HG02870 (cell line): ENCODE measurements at regions not wholly inside any gene's neighbourhood (a gene's known extent, or its start where the extent isn't known, plus 50 kb on each side); places are given as distances from the start of the nearest gene placed in this dataset.
"Not testable (repeated sequence)": the region's sequence is repeated elsewhere in the genome, so short reads cannot be mapped to it uniquely, and the experiment has no call there.

Experiments used
- ATAC-seq: cut with Tn5 transposase; IDR thresholded peaks from one replicate; pipeline ENCODE4 v1.9.1; 2021; ENCODE audit warnings: mild to moderate bottlenecking, moderate library complexity; ENCODE audit not compliant: unreplicated experiment

- ATAC-seq: no peak
Observed at GRCh38 chr5:14054965-14055963, 87.9 kb upstream of the TRIO start.

DNA sequence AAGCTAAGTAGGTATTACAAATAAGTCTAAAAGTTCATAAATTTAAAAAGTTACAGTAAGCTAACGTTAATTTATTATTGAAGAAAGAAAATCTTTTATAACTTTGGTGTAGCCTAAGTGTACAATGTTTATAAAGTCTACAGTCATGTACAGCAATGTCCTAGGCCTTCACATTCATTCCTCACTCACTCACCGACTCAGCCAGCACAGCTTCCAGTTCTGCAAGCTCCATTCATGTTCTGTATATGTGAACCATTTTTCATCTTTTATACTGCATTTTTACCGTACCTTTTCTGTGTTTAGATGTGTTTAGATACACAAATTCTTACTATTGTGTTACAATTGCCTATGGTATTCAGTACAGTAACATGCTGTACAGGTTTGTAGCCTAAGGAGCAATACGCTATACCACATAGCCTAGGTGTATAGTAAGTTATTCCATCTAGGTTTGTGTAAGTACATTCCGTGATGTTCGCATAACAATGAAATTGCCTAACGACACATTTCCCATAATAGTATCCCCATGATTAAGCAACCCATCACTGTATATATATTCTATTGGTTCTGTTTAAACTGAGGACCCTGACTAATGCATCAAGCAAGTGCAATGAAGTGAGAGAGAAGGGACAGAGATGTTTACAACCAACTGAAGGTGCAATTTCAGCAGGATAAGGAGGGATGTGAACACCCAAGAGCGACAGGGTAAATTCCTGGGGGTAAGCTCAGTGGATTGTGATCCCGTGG lies 88.9 kb upstream of the TRIO start:
- no peak for ATAC-seq

DNA sequence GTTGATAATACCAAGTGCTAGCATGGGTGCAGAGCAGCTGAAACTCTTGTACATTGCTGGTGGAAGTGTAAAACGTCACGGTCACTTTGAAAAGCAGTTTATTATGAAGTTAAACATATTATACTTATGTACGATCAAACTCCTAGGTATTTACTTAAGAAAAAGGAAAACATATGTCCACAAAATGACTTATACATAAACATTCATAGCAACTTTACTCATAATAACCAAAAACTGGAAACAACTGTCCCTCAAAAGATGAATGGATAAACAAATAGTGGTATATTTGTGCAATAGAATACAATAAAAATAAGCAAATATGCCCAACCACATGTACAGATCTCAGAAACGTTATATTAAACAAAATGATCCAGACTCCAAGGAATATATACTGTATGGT lies 92.3 kb upstream of the TRIO start:
- ATAC-seq: no peak

- no peak for ATAC-seq
Observed at GRCh38 chr5:14048434-14048833, 94.7 kb upstream of the TRIO start.

GRCh38 chr5:14041528-14042192 lies 97.2 kb upstream of the DNAH5 start:
- ATAC-seq: no peak

- ATAC-seq: no peak
Observed at GRCh38 chr5:14040542-14040941, 96.1 kb upstream of the DNAH5 start.

GRCh38 chr5:14039576-14039975 lies 95.1 kb upstream of the DNAH5 start:
- ATAC-seq: no peak

DNA sequence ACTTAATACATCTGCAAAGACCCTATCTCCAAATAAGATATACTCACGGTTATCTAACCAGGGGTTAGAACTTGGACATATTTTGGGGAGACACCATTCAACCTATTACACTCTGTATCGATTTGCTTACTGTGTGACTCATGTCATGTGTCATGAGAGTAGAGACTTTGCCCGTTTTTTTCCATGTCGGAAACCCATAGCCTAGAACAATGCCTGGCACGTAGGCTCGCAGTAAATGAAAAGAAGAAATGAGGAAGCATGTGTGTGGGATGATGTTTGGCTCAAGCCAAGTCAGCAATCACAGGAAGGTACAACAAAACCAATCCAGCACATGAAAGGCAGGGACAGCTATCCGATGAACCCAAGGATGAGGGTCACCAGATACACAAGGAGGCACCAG lies 94.6 kb upstream of the DNAH5 start:
- ATAC-seq: no peak

GRCh38 chr5:14038341-14038959 lies 94.0 kb upstream of the DNAH5 start:
- no peak for ATAC-seq

DNA sequence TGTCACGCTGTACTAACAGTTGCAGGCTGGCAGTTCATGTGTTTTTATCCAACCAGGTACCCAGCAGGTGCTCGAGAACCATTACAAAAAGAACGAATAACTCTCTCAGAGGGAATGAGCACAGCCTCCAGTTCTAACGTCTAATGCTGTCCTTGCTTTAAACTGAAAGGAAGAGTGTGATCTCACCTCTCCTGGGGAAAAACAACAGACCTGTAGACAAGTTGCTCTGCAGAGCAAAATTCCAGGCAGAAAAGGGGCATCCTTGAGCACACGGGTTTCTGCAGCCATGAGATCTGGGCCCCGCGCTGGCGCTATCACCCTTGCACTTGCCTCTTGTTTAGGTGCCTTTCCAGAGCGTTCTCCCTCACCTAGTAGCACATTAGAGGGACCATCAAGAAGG lies 92.5 kb upstream of the DNAH5 start:
- no peak for ATAC-seq

DNA sequence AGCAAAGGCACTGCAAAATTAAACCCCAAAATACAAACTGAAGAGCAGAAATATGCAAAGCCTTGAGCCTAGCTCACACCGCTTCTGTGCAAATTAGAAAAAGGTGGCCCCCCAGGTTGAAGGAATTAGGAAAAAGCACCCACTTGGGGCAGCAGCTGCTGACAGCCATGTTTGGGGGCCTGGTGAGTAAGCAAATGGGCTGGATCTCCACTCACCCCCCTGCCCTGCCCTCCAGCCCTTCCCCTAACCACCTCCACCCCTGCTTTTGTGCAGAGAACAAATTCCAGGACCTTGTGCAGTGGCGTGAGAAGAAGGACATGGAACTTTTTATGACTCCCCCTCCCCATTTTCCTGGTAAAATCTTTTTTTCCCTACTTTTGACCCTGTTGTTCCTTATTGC lies 92.0 kb upstream of the DNAH5 start:
- ATAC-seq: no peak

DNA sequence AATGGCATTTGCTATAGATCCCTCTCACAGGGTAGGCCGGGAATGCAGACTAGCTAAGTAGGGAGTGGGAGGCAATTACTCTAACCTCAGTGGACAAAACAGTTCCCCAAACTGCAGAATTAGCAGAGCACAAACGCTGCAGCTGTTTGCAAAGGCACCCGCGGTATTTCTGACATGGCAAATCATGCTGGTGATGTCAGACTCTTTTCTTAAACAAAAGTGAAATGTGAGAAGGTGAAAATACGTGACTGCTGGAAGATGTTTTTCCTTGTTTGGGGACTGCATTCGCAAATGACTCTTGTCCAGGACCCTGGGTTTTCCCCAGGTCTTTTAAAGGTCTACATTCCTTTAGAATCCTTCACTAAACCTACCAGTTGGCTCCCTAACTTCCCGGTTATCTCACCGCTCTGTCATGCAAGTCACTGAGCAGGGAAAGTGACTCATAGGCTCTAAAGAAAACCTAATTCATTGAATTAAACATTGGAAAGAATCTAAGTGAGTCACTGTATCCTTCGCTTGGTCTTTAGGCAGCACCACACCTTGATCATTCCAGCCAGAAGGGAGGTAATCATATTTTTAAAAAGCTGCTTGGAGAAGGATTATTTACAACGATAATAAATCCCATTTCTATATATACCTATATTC lies 91.5 kb upstream of the DNAH5 start:
- peak; percentile 57 for ATAC-seq

DNA sequence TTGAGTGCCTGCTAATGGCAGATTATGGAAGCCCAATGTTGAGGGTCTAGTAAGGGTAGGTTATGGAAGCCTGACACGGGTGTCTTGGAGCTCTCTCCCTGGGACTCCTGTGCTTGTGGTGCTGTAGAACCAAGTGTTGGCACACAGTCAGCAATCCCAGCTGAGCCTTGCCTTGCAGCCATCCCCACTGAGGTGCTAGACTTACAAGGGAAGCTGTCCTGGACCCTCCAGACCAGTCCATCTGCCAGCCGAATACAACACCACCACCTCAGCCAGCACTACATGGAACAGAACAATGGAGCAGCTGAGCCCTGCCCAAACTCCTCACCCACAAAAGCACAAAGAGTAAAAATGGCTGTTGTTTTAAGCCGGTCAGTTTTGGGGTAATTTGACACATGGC lies 90.5 kb upstream of the DNAH5 start:
- ATAC-seq: no peak

- no peak for ATAC-seq
Observed at GRCh38 chr5:14032918-14033317, 88.4 kb upstream of the DNAH5 start.

- no peak for ATAC-seq
Observed at GRCh38 chr5:14028938-14029584, 84.6 kb upstream of the DNAH5 start.

DNA sequence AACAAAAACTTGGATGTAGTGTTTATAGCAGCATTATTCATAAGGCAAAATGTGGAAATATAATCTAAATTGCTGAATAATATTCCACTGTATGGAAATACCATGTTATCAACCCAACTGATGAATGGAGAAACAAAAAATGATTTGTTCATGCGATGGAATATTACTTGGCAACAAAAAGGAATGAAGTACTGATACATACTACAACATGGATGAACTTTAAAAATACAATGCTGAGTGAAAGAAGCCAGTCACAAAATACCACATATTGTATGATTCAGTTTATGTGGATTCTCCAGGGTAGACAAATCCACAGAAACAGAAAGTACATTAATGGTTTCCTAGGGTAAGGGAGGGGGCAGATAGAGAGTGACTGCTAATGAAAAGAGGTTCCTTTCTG lies 83.7 kb upstream of the DNAH5 start:
- no peak for ATAC-seq

- ATAC-seq: no peak
Observed at GRCh38 chr5:14025569-14026286, 81.2 kb upstream of the DNAH5 start.

DNA sequence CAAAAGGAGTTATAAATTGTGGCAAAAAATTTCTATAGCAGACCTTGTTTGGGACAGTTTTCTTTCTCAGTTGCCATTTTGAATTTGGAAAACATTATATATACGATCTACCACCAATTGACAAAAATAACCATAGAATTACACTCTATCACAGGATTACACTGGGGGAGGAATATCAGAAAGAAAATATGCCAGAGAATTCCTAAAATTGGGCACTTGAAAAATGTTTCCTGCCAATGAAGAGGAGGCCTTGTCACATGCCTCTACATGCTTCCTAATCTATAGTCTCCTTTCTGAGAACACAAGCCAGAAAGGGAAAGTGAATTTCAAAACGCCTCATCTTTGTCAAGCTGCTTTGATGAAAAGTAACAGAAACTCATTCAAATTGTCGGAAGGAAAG lies 78.5 kb upstream of the DNAH5 start:
- no peak for ATAC-seq

DNA sequence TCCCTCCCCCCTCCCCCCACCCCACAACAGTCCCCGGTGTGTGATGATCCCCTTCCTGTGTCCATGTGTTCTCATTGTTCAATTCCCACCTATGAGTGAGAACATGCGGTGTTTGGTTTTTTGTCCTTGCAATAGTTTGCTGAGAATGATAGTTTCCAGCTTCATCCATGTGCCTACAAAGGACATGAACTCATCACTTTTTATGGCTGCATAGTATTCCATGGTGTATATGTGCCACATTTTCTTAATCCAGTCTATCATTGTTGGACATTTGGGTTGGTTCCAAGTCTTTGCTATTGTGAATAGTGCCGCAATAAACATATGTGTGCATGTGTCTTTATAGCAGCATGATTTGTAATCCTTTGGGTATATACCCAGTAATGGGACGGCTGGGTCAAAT lies 76.5 kb upstream of the DNAH5 start:
- ATAC-seq: not testable (repeated sequence)
